Neural cell (in vitro differentiated cells): ENCODE measurements at regions not wholly inside any gene's neighbourhood (a gene's known extent, or its start where the extent isn't known, plus 50 kb on each side); places are given as distances from the start of the nearest gene placed in this dataset.

Source experiments
- H2AFZ ChIP-seq: fragments of 200-600, 300-800 bp; sonication (generic), shearing (Covaris generic); 2 replicates; pipeline ENCODE4 v1.6.0; 2014; ENCODE audit warnings: low read depth, mild to moderate bottlenecking, antibody characterized with exemption, low read length, moderate library complexity
- H3F3A ChIP-seq: fragments of 200-600 bp; shearing (Covaris generic); 2 replicates; pipeline ENCODE4 v1.6.1; 2016; ENCODE audit warnings: mild to moderate bottlenecking, moderate library complexity, mixed read lengths, antibody characterized with exemption, low read length; ENCODE audit not compliant: insufficient read depth, poor library complexity, severe bottlenecking
- H3K27ac ChIP-seq: fragments of 200-600, 300-800 bp; sonication (generic), shearing (Covaris generic); 2 replicates; pipeline ENCODE4 v1.5.1; 2014; ENCODE audit warnings: mild to moderate bottlenecking, low read length, moderate library complexity
- H3K27me3 ChIP-seq: fragments of 300-800, 200-600 bp; sonication (generic), shearing (Covaris generic); 2 replicates; pipeline ENCODE4 v1.6.0; 2014; ENCODE audit warnings: mild to moderate bottlenecking, low read depth, low read length, moderate library complexity; ENCODE audit not compliant: insufficient read depth
- H3K36me3 ChIP-seq: fragments of 300-800, 200-600 bp; sonication (generic), shearing (Covaris generic); 2 replicates; pipeline ENCODE4 v1.5.1; 2014; ENCODE audit warnings: mild to moderate bottlenecking, antibody characterized with exemption, low read length, moderate library complexity; ENCODE audit not compliant: insufficient read depth
- H3K4me2 ChIP-seq: fragments of 300-800, 200-600 bp; sonication (generic), shearing (Covaris generic); 2 replicates; pipeline ENCODE4 v1.6.0; 2014; ENCODE audit warnings: mild to moderate bottlenecking, low read length
- H3K4me3 ChIP-seq: fragments of 300-800, 200-600 bp; sonication (generic), shearing (Covaris generic); 2 replicates; pipeline ENCODE4 v1.5.1; 2014; ENCODE audit warnings: mild to moderate bottlenecking, low read length, moderate library complexity
- H3K79me2 ChIP-seq: fragments of 200-600 bp; shearing (Covaris generic); replicated peaks from 2 replicates; pipeline ENCODE4 v1.6.0; 2014; ENCODE audit warnings: mild to moderate bottlenecking, low read length, moderate library complexity; ENCODE audit not compliant: insufficient read depth
- H3K9ac ChIP-seq: fragments of 300-800, 200-600 bp; sonication (generic), shearing (Covaris generic); 2 replicates; pipeline ENCODE4 v1.6.1; 2016; ENCODE audit warnings: mild to moderate bottlenecking, low read length, mixed read lengths
- H3K9me2 ChIP-seq: fragments of 200-600 bp; shearing (Covaris generic); 2 replicates; pipeline ENCODE4 v1.6.1; 2016; ENCODE audit warnings: mild to moderate bottlenecking, low read length, mixed read lengths; ENCODE audit not compliant: insufficient read depth
- H3K9me3 ChIP-seq: fragments of 200-600, 300-800 bp; sonication (generic), shearing (Covaris generic); 2 replicates; pipeline ENCODE4 v1.6.1; 2016; ENCODE audit warnings: mild to moderate bottlenecking, mixed run types, low read length, moderate library complexity, mixed read lengths
- H4K20me1 ChIP-seq: fragments of 200-600 bp; shearing (Covaris generic); 2 replicates; pipeline ENCODE4 v1.6.1; 2016; ENCODE audit warnings: mild to moderate bottlenecking, mixed run types; ENCODE audit not compliant: insufficient read depth
- EP300 ChIP-seq: fragments of 450-650 bp; conservative IDR thresholded peaks from 2 replicates; pipeline ENCODE4 v1.6.1; 2014; ENCODE audit warnings: antibody characterized with exemption, mild to moderate bottlenecking, moderate library complexity; ENCODE audit not compliant: poor library complexity, severe bottlenecking
- EZH2 ChIP-seq: fragments of 200-600, 300-800 bp; shearing (Covaris generic), sonication (generic); IDR thresholded peaks from 2 replicates; pipeline ENCODE4 v1.6.1; 2014; ENCODE audit warnings: antibody characterized with exemption, low read length, borderline replicate concordance, mild to moderate bottlenecking; ENCODE audit not compliant: insufficient read depth, poor library complexity, severe bottlenecking
- MXI1 ChIP-seq: fragments of 450-650 bp; conservative IDR thresholded peaks from 2 replicates; pipeline ENCODE4 v1.6.1; 2014; ENCODE audit warnings: antibody characterized with exemption, mild to moderate bottlenecking; ENCODE audit not compliant: poor library complexity, severe bottlenecking
- POLR2AphosphoS5 ChIP-seq: IDR thresholded peaks from 2 replicates; pipeline ENCODE4 v1.6.1; 2012
- RAD21 ChIP-seq: fragments of 450-650 bp; conservative IDR thresholded peaks from 2 replicates; pipeline ENCODE4 v1.6.1; 2014; ENCODE audit warnings: antibody characterized with exemption, mild to moderate bottlenecking, moderate library complexity
- SMC3 ChIP-seq: fragments of 450-650 bp; conservative IDR thresholded peaks from 2 replicates; pipeline ENCODE4 v1.6.1; 2014; ENCODE audit warnings: antibody characterized with exemption, mild to moderate bottlenecking, moderate library complexity; ENCODE audit not compliant: poor library complexity
- TAF1 ChIP-seq: IDR thresholded peaks from 2 replicates; pipeline ENCODE4 v1.6.1; 2012; ENCODE audit warnings: low read depth
- TF ChIP-seq, protein P1 (sequence below): IDR thresholded peaks from 2 replicates; pipeline ENCODE4 v1.6.1; 2012; ENCODE audit warnings: borderline replicate concordance
- TF ChIP-seq, protein P2 (sequence below): fragments of 450-650 bp; IDR thresholded peaks from 2 replicates; pipeline ENCODE4 v1.5.1; 2014; ENCODE audit warnings: antibody characterized with exemption, mild to moderate bottlenecking, moderate library complexity; ENCODE audit not compliant: poor library complexity, severe bottlenecking

DNA sequence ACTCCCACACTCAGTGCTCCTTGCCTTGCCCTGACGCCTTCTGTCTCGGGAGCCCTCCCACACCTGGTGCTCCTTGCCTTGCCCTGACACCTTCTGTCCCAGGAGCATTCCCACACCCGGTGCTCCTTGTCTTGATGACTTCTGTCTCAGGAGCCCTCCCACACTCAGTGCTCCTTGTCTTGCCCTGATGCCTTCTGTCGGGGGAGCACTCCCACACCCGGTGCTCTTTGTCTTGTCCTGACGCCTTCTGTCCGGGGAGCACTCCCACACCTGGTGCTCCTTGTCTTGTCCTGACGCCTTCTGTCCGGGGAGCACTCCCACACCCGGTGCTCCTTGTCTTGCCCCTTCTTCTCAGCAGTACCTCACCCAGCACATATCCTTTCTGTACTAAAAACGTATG, 207.2 kb upstream of the ADARB2 start:
- Histone ChIP-seq H4K20me1 (no peaks in the 10 kb centered on the region), H3K36me3 (no peaks in the 10 kb centered on the region), H3K79me2 (no peaks in the 10 kb centered on the region), H3K27me3 (no peaks in the 10 kb centered on the region), H3K9me2 (no peaks in the 10 kb centered on the region), H3K27ac (no peak overlapping the region), H3F3A (no peaks in the 10 kb centered on the region), H3K9ac (no peak overlapping the region), H3K4me3 (no peak overlapping the region), H3K4me2 (no peak overlapping the region), H3K9me3 (no peaks in the 10 kb centered on the region), H2AFZ (no peak overlapping the region)
- TF ChIP-seq MXI1 (no peak), SMC3 (no peak), TAF1 (no peak), EP300 (no peak), EZH2 (no peak), POLR2AphosphoS5 (no peak), RAD21 (no peak)
- TF ChIP-seq, protein P1, sequence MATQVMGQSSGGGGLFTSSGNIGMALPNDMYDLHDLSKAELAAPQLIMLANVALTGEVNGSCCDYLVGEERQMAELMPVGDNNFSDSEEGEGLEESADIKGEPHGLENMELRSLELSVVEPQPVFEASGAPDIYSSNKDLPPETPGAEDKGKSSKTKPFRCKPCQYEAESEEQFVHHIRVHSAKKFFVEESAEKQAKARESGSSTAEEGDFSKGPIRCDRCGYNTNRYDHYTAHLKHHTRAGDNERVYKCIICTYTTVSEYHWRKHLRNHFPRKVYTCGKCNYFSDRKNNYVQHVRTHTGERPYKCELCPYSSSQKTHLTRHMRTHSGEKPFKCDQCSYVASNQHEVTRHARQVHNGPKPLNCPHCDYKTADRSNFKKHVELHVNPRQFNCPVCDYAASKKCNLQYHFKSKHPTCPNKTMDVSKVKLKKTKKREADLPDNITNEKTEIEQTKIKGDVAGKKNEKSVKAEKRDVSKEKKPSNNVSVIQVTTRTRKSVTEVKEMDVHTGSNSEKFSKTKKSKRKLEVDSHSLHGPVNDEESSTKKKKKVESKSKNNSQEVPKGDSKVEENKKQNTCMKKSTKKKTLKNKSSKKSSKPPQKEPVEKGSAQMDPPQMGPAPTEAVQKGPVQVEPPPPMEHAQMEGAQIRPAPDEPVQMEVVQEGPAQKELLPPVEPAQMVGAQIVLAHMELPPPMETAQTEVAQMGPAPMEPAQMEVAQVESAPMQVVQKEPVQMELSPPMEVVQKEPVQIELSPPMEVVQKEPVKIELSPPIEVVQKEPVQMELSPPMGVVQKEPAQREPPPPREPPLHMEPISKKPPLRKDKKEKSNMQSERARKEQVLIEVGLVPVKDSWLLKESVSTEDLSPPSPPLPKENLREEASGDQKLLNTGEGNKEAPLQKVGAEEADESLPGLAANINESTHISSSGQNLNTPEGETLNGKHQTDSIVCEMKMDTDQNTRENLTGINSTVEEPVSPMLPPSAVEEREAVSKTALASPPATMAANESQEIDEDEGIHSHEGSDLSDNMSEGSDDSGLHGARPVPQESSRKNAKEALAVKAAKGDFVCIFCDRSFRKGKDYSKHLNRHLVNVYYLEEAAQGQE, result no peak
- TF ChIP-seq, protein P2, sequence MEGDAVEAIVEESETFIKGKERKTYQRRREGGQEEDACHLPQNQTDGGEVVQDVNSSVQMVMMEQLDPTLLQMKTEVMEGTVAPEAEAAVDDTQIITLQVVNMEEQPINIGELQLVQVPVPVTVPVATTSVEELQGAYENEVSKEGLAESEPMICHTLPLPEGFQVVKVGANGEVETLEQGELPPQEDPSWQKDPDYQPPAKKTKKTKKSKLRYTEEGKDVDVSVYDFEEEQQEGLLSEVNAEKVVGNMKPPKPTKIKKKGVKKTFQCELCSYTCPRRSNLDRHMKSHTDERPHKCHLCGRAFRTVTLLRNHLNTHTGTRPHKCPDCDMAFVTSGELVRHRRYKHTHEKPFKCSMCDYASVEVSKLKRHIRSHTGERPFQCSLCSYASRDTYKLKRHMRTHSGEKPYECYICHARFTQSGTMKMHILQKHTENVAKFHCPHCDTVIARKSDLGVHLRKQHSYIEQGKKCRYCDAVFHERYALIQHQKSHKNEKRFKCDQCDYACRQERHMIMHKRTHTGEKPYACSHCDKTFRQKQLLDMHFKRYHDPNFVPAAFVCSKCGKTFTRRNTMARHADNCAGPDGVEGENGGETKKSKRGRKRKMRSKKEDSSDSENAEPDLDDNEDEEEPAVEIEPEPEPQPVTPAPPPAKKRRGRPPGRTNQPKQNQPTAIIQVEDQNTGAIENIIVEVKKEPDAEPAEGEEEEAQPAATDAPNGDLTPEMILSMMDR, result no peak

DNA sequence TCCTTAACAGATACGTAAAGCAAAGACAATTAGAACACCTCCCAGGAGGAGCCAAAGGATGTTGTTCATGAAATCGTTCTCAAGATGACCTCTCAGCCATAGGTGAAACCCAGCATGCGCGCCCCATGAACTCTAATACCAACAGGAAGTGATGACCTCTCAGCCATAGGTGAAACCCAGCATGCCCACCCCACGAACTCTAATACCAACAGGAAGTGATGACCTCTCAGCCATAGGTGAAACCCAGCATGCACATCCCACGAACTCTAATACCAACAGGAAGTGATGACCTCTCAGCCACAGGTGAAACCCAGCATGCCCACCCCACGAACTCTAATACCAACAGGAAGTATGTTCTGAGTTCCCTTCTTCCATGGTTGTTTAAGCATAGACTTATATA, 205.2 kb upstream of the ADARB2 start:
- Histone ChIP-seq H3K9me3 (no peaks in the 10 kb centered on the region), H3K79me2 (no peaks in the 10 kb centered on the region), H3K36me3 (no peaks in the 10 kb centered on the region), H3K4me3 (no peak overlapping the region), H3K27ac (no peak overlapping the region), H3K4me2 (no peak overlapping the region), H3F3A (no peaks in the 10 kb centered on the region), H3K27me3 (no peaks in the 10 kb centered on the region), H2AFZ (no peak overlapping the region), H3K9ac (no peak overlapping the region), H3K9me2 (no peaks in the 10 kb centered on the region), H4K20me1 (no peaks in the 10 kb centered on the region)
- TF ChIP-seq, protein P2, result no peak
- TF ChIP-seq MXI1 (no peak), EP300 (no peak), SMC3 (no peak), RAD21 (no peak), TAF1 (no peak), POLR2AphosphoS5 (no peak), EZH2 (no peak)
- TF ChIP-seq, protein P1, result no peak
